Lower leg skin (tissue), 3 donors: ENCODE measurements at regions not wholly inside any gene's neighbourhood (a gene's known extent, or its start where the extent isn't known, plus 50 kb on each side); places are given as distances from the start of the nearest gene placed in this dataset.

Source experiments
- CTCF ChIP-seq, 3 donors: fragments of 450-650 bp; IDR thresholded peaks; one replicate each; pipeline ENCODE4 v1.5.1; 2016; ENCODE audit warnings: antibody characterized with exemption in 3 of 3, mild to moderate bottlenecking in 3 of 3, moderate library complexity in 2 of 3
- POLR2A ChIP-seq, 2 donors: fragments of 450-650 bp; IDR thresholded peaks; one replicate each; pipeline ENCODE4 v1.6.1; 2016 to 2017; ENCODE audit warnings: antibody characterized with exemption in 2 of 2, mild to moderate bottlenecking in 1 of 2, moderate library complexity in 1 of 2

- TF ChIP-seq CTCF (IDR thresholded peaks at IDR 0.05) = no peak
- TF ChIP-seq POLR2A (IDR thresholded peaks at IDR 0.05) = no peak
Measured at GRCh38 chr5:18944771-18945170, 1043.2 kb downstream of the CDH18 start.
